ENCODE measurements at regions not wholly inside any gene's neighbourhood (a gene's known extent, or its start where the extent isn't known, plus 50 kb on each side); places are given as distances from the start of the nearest gene placed in this dataset.

DNA sequence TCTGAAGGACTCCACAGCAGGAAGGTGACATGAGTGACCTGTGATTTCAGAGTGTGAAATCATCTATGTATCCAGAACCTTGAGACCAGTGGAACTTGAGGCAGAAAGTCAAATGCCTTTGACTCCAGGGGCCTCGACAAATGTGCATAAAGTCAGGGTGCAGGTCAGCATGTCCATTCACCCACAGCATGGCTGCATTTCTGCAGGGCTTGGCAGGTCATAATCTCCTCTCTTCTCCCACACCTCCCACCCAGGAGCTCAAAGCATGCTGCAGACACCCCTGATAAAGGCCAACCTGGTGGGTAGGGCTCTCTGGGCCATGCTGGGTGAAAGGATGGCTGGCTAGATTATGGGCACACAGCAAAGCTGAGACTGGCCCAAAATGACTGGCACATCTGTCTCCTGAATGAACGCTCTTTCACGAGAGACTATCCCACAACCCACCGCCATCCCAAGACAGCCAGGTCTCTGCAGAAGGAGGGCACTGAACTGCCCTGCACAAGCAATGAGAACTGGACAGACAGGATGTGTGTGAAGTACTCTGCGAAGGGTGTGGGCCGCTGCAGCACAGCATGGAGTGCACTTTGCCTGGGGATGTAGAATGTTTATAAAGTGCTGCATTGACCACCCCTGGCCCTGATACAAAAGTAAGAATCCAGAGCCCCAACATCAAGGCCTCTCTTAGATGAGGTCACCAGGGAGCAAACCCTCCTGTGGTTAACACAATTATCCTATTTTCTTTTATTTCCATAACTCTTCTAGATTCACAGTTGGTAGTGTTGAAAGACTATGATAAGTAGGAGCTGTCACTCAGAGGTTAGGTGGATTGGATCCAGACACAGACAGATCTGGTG, 78.2 kb upstream of the NXT1 start:
- 87 to 92% (median 89%) methylated on average over 6 of the region's 6 CpGs for WGBS, 3 donors
- Histone ChIP-seq H3K9me3 (ENCODE audit: control insufficient read depth in 2 of 2, insufficient read depth in 1 of 2, low read depth in 1 of 2, low read length in 1 of 2) (peaks cover 0 to 19% of the 10 kb centered on the region in 2 donors), H3K4me3 (ENCODE audit: low read depth in 1 of 3, low read length in 3 of 3) (no peak overlapping the region), H3K4me1 (ENCODE audit: control insufficient read depth in 3 of 3, insufficient read depth in 2 of 3, low read depth in 1 of 3, low read length in 2 of 3) (no peaks in the 10 kb centered on the region), H3K36me3 (ENCODE audit: control insufficient read depth in 3 of 3, insufficient read depth in 2 of 3, low read depth in 1 of 3, low read length in 3 of 3) (no peaks in the 10 kb centered on the region), H3K27me3 (ENCODE audit: control insufficient read depth in 3 of 3, insufficient read depth in 3 of 3, low read length in 3 of 3) (no peaks in the 10 kb centered on the region), H3K27ac (ENCODE audit: low read depth in 1 of 3, low read length in 2 of 3) (no peak overlapping the region)
- FAIRE-seq: no peak
- DNase-seq: no peak

DNA sequence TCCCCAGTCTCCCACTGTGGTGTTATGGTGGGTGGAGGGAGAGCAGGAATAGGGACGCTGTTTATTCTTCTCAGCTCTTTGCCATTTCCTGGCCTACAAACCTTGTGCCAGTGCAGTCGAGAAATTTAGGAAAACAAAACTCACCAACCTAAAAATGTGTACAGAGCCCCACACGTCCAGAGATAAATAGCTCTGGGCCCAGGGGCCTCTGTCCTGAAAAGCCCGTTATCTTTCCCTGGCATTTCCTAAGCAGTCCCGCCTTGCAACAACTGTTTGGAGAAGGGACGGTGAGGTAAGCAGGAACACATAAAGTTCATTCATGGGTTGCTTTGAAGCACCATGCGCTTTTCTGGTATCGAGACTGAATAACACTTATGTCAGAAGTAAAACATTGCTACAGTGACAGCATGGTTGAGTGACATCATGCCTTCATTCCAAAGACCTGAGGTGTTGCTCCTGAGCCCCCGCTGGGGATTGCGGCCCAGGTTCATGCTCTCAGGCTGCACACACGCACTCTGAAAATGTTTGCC, 80.1 kb upstream of the NXT1 start:
- FAIRE-seq (no peak), DNase-seq (no peak)
- Histone ChIP-seq H3K4me1 (ENCODE audit: control insufficient read depth in 3 of 3, insufficient read depth in 2 of 3, low read depth in 1 of 3, low read length in 2 of 3) (no peaks in the 10 kb centered on the region), H3K4me3 (ENCODE audit: low read depth in 1 of 3, low read length in 3 of 3) (no peak overlapping the region), H3K27me3 (ENCODE audit: control insufficient read depth in 3 of 3, insufficient read depth in 3 of 3, low read length in 3 of 3) (no peaks in the 10 kb centered on the region), H3K36me3 (ENCODE audit: control insufficient read depth in 3 of 3, insufficient read depth in 2 of 3, low read depth in 1 of 3, low read length in 3 of 3) (no peaks in the 10 kb centered on the region), H3K27ac (ENCODE audit: low read depth in 1 of 3, low read length in 2 of 3) (peak overlapping the region in 1 of 3 donors; percentile 67), H3K9me3 (ENCODE audit: control insufficient read depth in 2 of 2, insufficient read depth in 1 of 2, low read depth in 1 of 2, low read length in 1 of 2) (peaks cover 0 to 20% of the 10 kb centered on the region in 2 donors)
- 65 to 71% (median 65%) methylated on average over 11 of the region's 11 CpGs for WGBS, 3 donors

DNA sequence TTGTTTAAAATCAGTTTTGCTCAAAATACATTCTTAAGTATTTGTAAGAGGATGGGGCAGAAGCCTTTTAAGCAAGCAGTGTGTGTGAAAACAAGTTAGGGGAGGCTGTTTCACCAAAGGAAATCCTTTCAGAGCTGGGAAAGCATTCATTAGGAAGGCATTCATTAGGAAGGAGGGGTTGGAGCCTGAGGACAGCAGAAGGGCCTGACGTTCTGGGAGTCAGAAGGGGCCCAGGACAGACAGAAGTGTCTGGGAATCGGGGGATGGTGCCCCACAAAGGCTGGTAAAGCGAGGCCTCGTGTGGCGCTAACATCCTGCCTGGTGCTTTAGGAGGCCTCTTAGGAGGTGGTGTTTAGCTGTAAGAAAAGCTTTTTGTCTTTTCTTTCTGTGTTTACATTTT, 80.6 kb upstream of the NXT1 start:
- Histone ChIP-seq H3K4me1 (ENCODE audit: control insufficient read depth in 3 of 3, insufficient read depth in 2 of 3, low read depth in 1 of 3, low read length in 2 of 3) (no peaks in the 10 kb centered on the region), H3K4me3 (ENCODE audit: low read depth in 1 of 3, low read length in 3 of 3) (no peak overlapping the region), H3K27ac (ENCODE audit: low read depth in 1 of 3, low read length in 2 of 3) (peak overlapping the region in 1 of 3 donors; percentile 67), H3K9me3 (ENCODE audit: control insufficient read depth in 2 of 2, insufficient read depth in 1 of 2, low read depth in 1 of 2, low read length in 1 of 2) (peaks cover 0 to 20% of the 10 kb centered on the region in 2 donors), H3K27me3 (ENCODE audit: control insufficient read depth in 3 of 3, insufficient read depth in 3 of 3, low read length in 3 of 3) (no peaks in the 10 kb centered on the region), H3K36me3 (ENCODE audit: control insufficient read depth in 3 of 3, insufficient read depth in 2 of 3, low read depth in 1 of 3, low read length in 3 of 3) (no peaks in the 10 kb centered on the region)
- DNase-seq (no peak), FAIRE-seq (no peak)
- 70 to 81% (median 75%) methylated on average over 5 of the region's 5 CpGs for WGBS, 3 donors

DNA sequence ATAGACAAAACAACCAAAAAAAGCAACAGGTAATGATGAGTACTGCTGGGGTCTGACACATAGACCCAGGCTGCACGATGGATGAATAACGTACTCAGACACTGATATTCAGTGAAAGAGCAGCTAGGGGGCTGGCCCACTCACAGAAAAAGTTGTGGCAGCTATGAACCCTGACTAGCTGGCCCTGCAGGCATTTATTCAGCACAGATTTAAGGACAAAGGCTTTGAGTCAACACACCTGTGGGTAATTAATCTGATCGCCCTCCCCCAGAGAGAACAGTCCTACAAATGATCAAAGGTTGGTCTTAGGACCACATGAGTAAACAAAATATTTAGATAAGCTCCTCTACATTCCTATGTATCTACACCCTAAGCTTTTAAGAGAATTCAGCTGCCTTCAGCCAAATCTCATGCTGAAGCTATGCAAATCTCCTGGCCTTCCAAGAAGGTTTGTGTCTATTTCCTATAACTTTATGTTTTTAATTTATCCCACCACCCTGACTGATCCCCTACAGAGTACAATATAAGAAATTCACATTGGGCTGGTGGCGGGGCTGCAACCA, 81.7 kb upstream of the NXT1 start:
- FAIRE-seq (no peak), DNase-seq (no peak)
- Histone ChIP-seq H3K36me3 (ENCODE audit: control insufficient read depth in 3 of 3, insufficient read depth in 2 of 3, low read depth in 1 of 3, low read length in 3 of 3) (no peaks in the 10 kb centered on the region), H3K9me3 (ENCODE audit: control insufficient read depth in 2 of 2, insufficient read depth in 1 of 2, low read depth in 1 of 2, low read length in 1 of 2) (peaks cover 0 to 20% of the 10 kb centered on the region in 2 donors), H3K27ac (ENCODE audit: low read depth in 1 of 3, low read length in 2 of 3) (no peak overlapping the region), H3K27me3 (ENCODE audit: control insufficient read depth in 3 of 3, insufficient read depth in 3 of 3, low read length in 3 of 3) (no peaks in the 10 kb centered on the region), H3K4me3 (ENCODE audit: low read depth in 1 of 3, low read length in 3 of 3) (no peak overlapping the region), H3K4me1 (ENCODE audit: control insufficient read depth in 3 of 3, insufficient read depth in 2 of 3, low read depth in 1 of 3, low read length in 2 of 3) (no peaks in the 10 kb centered on the region)
- WGBS, 3 donors: 61 to 86% (median 68%) methylated on average over 4 of the region's 4 CpGs

DNA sequence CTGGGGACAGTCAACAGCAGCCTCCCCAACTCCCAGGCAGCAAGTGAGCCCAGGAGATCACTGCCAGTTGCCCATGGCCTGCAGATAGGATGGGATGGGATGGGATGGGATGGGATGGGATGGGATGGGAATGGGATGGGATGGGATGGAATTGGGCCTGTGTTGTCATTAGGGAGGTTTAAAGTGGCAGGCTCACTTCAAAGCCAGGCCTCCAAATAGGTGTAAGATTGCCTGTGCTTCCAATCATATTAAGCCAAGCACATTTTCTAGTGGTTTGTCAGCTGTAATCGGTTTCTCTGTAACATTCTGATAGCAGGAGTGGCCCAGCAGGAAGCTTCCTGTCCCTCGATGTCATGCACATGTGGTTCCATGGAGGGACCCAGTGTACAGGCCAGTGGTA, 82.7 kb upstream of the NXT1 start:
- peaks cover 0 to 20% of the 10 kb centered on the region in 2 donors for H3K9me3 ChIP-seq (ENCODE audit: control insufficient read depth in 2 of 2, insufficient read depth in 1 of 2, low read depth in 1 of 2, low read length in 1 of 2)
- H3K27me3 ChIP-seq (ENCODE audit: control insufficient read depth in 3 of 3, insufficient read depth in 3 of 3, low read length in 3 of 3): no peaks in the 10 kb centered on the region
- DNase-seq (no peak), FAIRE-seq (no peak)
- H3K4me1 ChIP-seq (ENCODE audit: control insufficient read depth in 3 of 3, insufficient read depth in 2 of 3, low read depth in 1 of 3, low read length in 2 of 3): no peaks in the 10 kb centered on the region
- no peaks in the 10 kb centered on the region for H3K36me3 ChIP-seq (ENCODE audit: control insufficient read depth in 3 of 3, insufficient read depth in 2 of 3, low read depth in 1 of 3, low read length in 3 of 3)
- 70 to 91% (median 75%) methylated on average over 2 of the region's 2 CpGs for WGBS, 3 donors
- H3K27ac ChIP-seq (ENCODE audit: low read depth in 1 of 3, low read length in 2 of 3): no peak overlapping the region
- H3K4me3 ChIP-seq (ENCODE audit: low read depth in 1 of 3, low read length in 3 of 3): no peak overlapping the region

DNA sequence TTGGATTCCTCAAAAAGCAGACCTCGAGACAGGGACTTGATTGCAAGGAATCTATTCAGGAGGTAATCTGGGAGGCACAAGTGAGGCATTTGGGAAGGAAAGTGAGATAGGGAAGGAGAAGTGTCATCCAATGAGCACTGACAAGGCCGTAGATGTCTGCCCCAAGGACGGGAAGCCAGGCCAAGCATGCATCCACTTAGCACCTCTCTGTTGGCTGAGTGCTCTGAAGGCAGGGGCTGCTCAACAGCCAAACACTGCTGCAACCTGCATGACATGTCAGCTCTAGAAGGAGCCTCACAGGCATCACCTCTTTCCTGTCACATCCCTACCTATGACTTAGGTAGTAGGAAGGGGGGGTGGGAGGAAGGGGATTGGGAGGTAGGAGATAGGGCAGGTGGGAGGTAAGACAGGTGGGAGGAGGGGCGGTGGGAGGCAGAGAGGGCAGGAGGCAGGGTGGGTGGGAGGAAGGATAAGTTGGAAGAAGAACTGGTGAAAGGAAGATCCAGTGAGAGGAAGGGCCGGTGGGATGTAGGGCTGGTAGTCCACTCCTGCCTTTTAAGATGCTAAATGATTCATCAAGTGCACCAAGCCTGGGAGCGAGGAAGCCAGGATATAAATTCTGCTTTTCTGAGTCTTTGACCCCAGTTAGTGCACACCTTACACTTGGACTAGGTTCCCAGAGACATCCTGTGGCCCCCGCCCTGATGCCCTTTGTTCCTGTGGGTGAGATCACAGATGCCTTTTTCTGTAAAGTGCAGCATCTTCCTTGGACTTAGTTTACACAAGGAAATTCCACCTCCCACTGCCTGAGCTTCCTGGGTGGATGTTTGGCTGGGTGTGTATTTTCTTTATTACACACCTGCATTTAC, 83.8 kb upstream of the NXT1 start:
- DNase-seq: no peak

DNA sequence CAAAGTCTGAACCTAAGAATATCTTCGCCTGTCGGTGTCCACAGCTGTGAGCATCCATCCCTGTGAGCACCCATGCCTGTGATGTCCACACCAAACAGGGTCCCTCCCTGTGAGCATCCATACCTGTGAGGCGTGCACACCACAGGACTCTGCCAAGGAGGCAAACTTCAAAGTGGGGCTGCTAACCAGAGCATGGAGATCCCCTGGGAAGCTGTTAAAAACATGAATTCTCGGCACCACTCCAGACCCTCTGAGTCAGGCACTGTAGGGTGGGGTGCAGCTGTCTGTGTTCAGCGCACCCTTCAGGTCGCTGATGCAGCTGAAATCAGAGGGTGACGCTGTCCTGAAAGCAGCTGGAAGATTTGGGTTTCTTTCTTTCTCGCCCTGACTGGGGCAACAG, 85.4 kb upstream of the NXT1 start:
- Histone ChIP-seq H3K36me3 (ENCODE audit: control insufficient read depth in 3 of 3, insufficient read depth in 2 of 3, low read depth in 1 of 3, low read length in 3 of 3) (no peaks in the 10 kb centered on the region), H3K4me1 (ENCODE audit: control insufficient read depth in 3 of 3, insufficient read depth in 2 of 3, low read depth in 1 of 3, low read length in 2 of 3) (no peaks in the 10 kb centered on the region), H3K4me3 (ENCODE audit: low read depth in 1 of 3, low read length in 3 of 3) (no peak overlapping the region), H3K27ac (ENCODE audit: low read depth in 1 of 3, low read length in 2 of 3) (no peak overlapping the region), H3K27me3 (ENCODE audit: control insufficient read depth in 3 of 3, insufficient read depth in 3 of 3, low read length in 3 of 3) (no peaks in the 10 kb centered on the region), H3K9me3 (ENCODE audit: control insufficient read depth in 2 of 2, insufficient read depth in 1 of 2, low read depth in 1 of 2, low read length in 1 of 2) (peaks cover 0 to 20% of the 10 kb centered on the region in 2 donors)
- DNase-seq (no peak), FAIRE-seq (no peak)
- WGBS, 3 donors: 86 to 91% (median 90%) methylated on average over 8 of the region's 8 CpGs

More for the DNA sequence above, 83.8 kb upstream of the NXT1 start:
- H3K36me3 ChIP-seq (ENCODE audit: control insufficient read depth in 3 of 3, insufficient read depth in 2 of 3, low read depth in 1 of 3, low read length in 3 of 3): no peaks in the 10 kb centered on the region
- 63 to 83% (median 74%) methylated on average over 7 of the region's 7 CpGs for WGBS, 3 donors
- H3K9me3 ChIP-seq (ENCODE audit: control insufficient read depth in 2 of 2, insufficient read depth in 1 of 2, low read depth in 1 of 2, low read length in 1 of 2): peaks cover 0 to 20% of the 10 kb centered on the region in 2 donors
- H3K27me3 ChIP-seq (ENCODE audit: control insufficient read depth in 3 of 3, insufficient read depth in 3 of 3, low read length in 3 of 3): no peaks in the 10 kb centered on the region
- no peak overlapping the region for H3K27ac ChIP-seq (ENCODE audit: low read depth in 1 of 3, low read length in 2 of 3)
- no peaks in the 10 kb centered on the region for H3K4me1 ChIP-seq (ENCODE audit: control insufficient read depth in 3 of 3, insufficient read depth in 2 of 3, low read depth in 1 of 3, low read length in 2 of 3)
- no peak overlapping the region for H3K4me3 ChIP-seq (ENCODE audit: low read depth in 1 of 3, low read length in 3 of 3)
- FAIRE-seq: no peak

DNA sequence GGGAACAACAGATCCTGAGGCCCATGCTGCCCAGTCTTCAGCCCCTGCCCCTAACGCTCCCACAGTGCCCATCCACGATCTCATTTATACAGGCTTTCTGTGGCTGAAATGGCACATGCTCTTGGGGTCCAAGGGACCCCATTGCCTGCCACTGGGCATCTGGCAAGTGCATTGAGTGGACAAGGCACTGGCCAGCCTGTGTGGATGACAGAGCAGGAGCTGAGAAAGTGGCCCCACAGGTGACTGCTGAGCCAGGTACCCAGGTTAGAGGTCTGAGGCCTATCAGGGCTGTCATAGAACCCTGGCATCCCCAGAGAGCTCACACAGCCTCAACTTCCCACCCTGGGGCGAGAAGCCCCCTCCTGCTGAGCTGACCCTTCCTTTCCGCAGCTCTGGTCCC, 86.0 kb upstream of the NXT1 start:
- peaks cover 0 to 18% of the 10 kb centered on the region in 2 donors for H3K9me3 ChIP-seq (ENCODE audit: control insufficient read depth in 2 of 2, insufficient read depth in 1 of 2, low read depth in 1 of 2, low read length in 1 of 2)
- whole genome bisulfite sequencing, 3 donors: 65 to 88% (median 72%) methylated on average over 4 of the region's 4 CpGs
- no peak overlapping the region for H3K4me3 ChIP-seq (ENCODE audit: low read depth in 1 of 3, low read length in 3 of 3)
- DNase-seq: no peak
- H3K27me3 ChIP-seq (ENCODE audit: control insufficient read depth in 3 of 3, insufficient read depth in 3 of 3, low read length in 3 of 3): no peaks in the 10 kb centered on the region
- H3K4me1 ChIP-seq (ENCODE audit: control insufficient read depth in 3 of 3, insufficient read depth in 2 of 3, low read depth in 1 of 3, low read length in 2 of 3): no peaks in the 10 kb centered on the region
- no peak for FAIRE-seq
- no peak overlapping the region for H3K27ac ChIP-seq (ENCODE audit: low read depth in 1 of 3, low read length in 2 of 3)
- no peaks in the 10 kb centered on the region for H3K36me3 ChIP-seq (ENCODE audit: control insufficient read depth in 3 of 3, insufficient read depth in 2 of 3, low read depth in 1 of 3, low read length in 3 of 3)
